HG03280 (cell line): ENCODE measurements at regions not wholly inside any gene's neighbourhood (a gene's known extent, or its start where the extent isn't known, plus 50 kb on each side); places are given as distances from the start of the nearest gene placed in this dataset.

Experiments used
- ATAC-seq: cut with Tn5 transposase; IDR thresholded peaks from one replicate; pipeline ENCODE4 v1.9.1; 2021; ENCODE audit warnings: mild to moderate bottlenecking, moderate library complexity; ENCODE audit not compliant: unreplicated experiment

GRCh38 chr2:122156176-122156890, 400.9 kb downstream of the TSN start:
- ATAC-seq = no peak

- no peak for ATAC-seq
Measured at GRCh38 chr2:122157158-122157557, 401.7 kb downstream of the TSN start.

- ATAC-seq = no peak
Measured at GRCh38 chr2:122163617-122164016, 408.2 kb downstream of the TSN start.

GRCh38 chr2:122164964-122165363, 409.5 kb downstream of the TSN start:
- ATAC-seq = no peak

- ATAC-seq = no peak
Measured at GRCh38 chr2:122166820-122167219, 411.4 kb downstream of the TSN start.

GRCh38 chr2:122167515-122167914, 412.1 kb downstream of the TSN start:
- ATAC-seq = no peak

GRCh38 chr2:122168799-122169198, 413.3 kb downstream of the TSN start:
- no peak for ATAC-seq

- ATAC-seq = no peak
Measured at GRCh38 chr2:122172812-122173211, 417.4 kb downstream of the TSN start.

- ATAC-seq = no peak
Measured at GRCh38 chr2:122174061-122174460, 418.6 kb downstream of the TSN start.

GRCh38 chr2:122179492-122180165, 424.2 kb downstream of the TSN start:
- no peak for ATAC-seq

GRCh38 chr2:122180972-122181371, 425.5 kb downstream of the TSN start:
- no peak for ATAC-seq

GRCh38 chr2:122182616-122183355, 427.3 kb downstream of the TSN start:
- no peak for ATAC-seq

- ATAC-seq = no peak
Measured at GRCh38 chr2:122183890-122184289, 428.4 kb downstream of the TSN start.

- no peak for ATAC-seq
Measured at GRCh38 chr2:122186761-122187222, 431.3 kb downstream of the TSN start.

- ATAC-seq = no peak
Measured at GRCh38 chr2:122191331-122191730, 435.9 kb downstream of the TSN start.

- no peak for ATAC-seq
Measured at GRCh38 chr2:122193622-122194021, 438.2 kb downstream of the TSN start.

GRCh38 chr2:122194546-122194945, 439.1 kb downstream of the TSN start:
- no peak for ATAC-seq

GRCh38 chr2:122203523-122203922, 448.1 kb downstream of the TSN start:
- ATAC-seq = no peak

GRCh38 chr2:122205641-122206040, 450.2 kb downstream of the TSN start:
- no peak for ATAC-seq

- ATAC-seq = no peak
Measured at GRCh38 chr2:122206101-122206500, 450.6 kb downstream of the TSN start.

GRCh38 chr2:122209377-122209776, 453.9 kb downstream of the TSN start:
- no peak for ATAC-seq

GRCh38 chr2:122210065-122210464, 454.6 kb downstream of the TSN start:
- no peak for ATAC-seq
